B cell (primary cell): ENCODE measurements at regions not wholly inside any gene's neighbourhood (a gene's known extent, or its start where the extent isn't known, plus 50 kb on each side); places are given as distances from the start of the nearest gene placed in this dataset.

ENCODE experiments used
- ATAC-seq: fragments of 200-7000 bp; cut with Tn5 transposase; one replicate; pipeline ENCODE4 v1.10.0; 2021; ENCODE audit warnings: low read depth, mild to moderate bottlenecking, moderate number of reproducible peaks, moderate library complexity
- CTCF ChIA-PET: fragments of 350-600 bp; sonication (Branson Sonifier 250); formaldehyde crosslinking; loops from one replicate; lab custom pipeline; 2021; ENCODE audit warnings: antibody characterized with exemption, inconsistent platforms; lab: Charles Lee
- POLR2A ChIA-PET: fragments of 350-600 bp; sonication (Branson Sonifier 250); formaldehyde crosslinking; loops from one replicate; lab custom pipeline; 2021; ENCODE audit warnings: antibody characterized with exemption; lab: Charles Lee
- DNase-seq: peaks from one replicate; pipeline ENCODE4 v3.0.0; 2013
- H2AFZ ChIP-seq: 2 replicates; pipeline ENCODE4 v1.6.1; 2012; ENCODE audit warnings: mild to moderate bottlenecking, low read depth, low read length; ENCODE audit not compliant: insufficient read depth, poor library complexity, severe bottlenecking
- H3K27ac ChIP-seq, 2 donors: 1 replicate in 1 of 2; 2 replicates in 1 of 2; pipeline ENCODE4 v1.5.1; 2012 to 2013; ENCODE audit warnings: low read length in 2 of 2, mild to moderate bottlenecking in 2 of 2, moderate library complexity in 1 of 2
- H3K27me3 ChIP-seq, 4 experiments: fragments of 200-600 bp in 1 of 4; sonication (generic) in 1 of 4; replicated peaks in 1 of 4; 1 replicate in 2 of 4; 2 replicates in 2 of 4; pipeline versions ENCODE4 v1.6.1 to v1.7.0; 2013 to 2016; ENCODE audit warnings: low read length in 3 of 4, mild to moderate bottlenecking in 2 of 4, mixed read lengths in 1 of 4, moderate library complexity in 1 of 4; ENCODE audit not compliant: insufficient read depth in 4 of 4, control insufficient read depth in 3 of 4; ENCODE audit errors: control extremely low read depth in 1 of 4
- H3K36me3 ChIP-seq, 2 experiments: replicated peaks in 1 of 2; 1 replicate in 1 of 2; 2 replicates in 1 of 2; pipeline versions ENCODE4 v1.6.1 to v1.7.1; 2013; ENCODE audit warnings: low read length in 1 of 2; ENCODE audit not compliant: insufficient read depth in 2 of 2, control insufficient read depth in 1 of 2; ENCODE audit errors: control extremely low read depth in 1 of 2, extremely low read depth in 1 of 2
- H3K4me1 ChIP-seq, 2 donors: fragments of 200-600 bp in 1 of 2; sonication (generic) in 1 of 2; 1 replicate in 1 of 2; 2 replicates in 1 of 2; pipeline versions ENCODE4 v1.5.1 to v1.6.1; 2013 to 2017; ENCODE audit warnings: low read length in 2 of 2; ENCODE audit not compliant: control insufficient read depth in 2 of 2, insufficient read depth in 2 of 2
- H3K4me2 ChIP-seq: replicated peaks from 2 replicates; pipeline ENCODE3; 2012; ENCODE audit warnings: mild to moderate bottlenecking, low read depth, low read length; ENCODE audit not compliant: poor library complexity, severe bottlenecking
- H3K4me3 ChIP-seq, 5 experiments: fragments of 200-600 bp in 1 of 5; sonication (generic) in 1 of 5; 1 replicate in 3 of 5; 2 replicates in 2 of 5; pipeline versions ENCODE4 v1.5.1 to v1.7.0; 2011 to 2016; ENCODE audit warnings: low read length in 4 of 5, mild to moderate bottlenecking in 4 of 5, low read depth in 2 of 5, control low read depth in 1 of 5, moderate library complexity in 1 of 5; ENCODE audit not compliant: insufficient read depth in 1 of 5; ENCODE audit errors: control extremely low read depth in 1 of 5, extremely low read depth in 1 of 5
- H3K79me2 ChIP-seq: fragments of 200-600 bp; sonication (generic); one replicate; pipeline ENCODE4 v1.6.0; 2016; ENCODE audit warnings: low read length; ENCODE audit not compliant: control insufficient read depth, insufficient read depth
- H3K9ac ChIP-seq: fragments of 200-600 bp; sonication (generic); 2 replicates; pipeline ENCODE4 v1.6.1; 2017; ENCODE audit warnings: mild to moderate bottlenecking, low read length, moderate library complexity
- H3K9me3 ChIP-seq, 3 donors: one replicate each; pipeline versions ENCODE4 v1.6.1 to v1.7.1; 2013; ENCODE audit warnings: low read length in 2 of 3; ENCODE audit not compliant: control insufficient read depth in 2 of 3, insufficient read depth in 1 of 3; ENCODE audit errors: control extremely low read depth in 1 of 3
- H4K20me1 ChIP-seq: 2 replicates; pipeline ENCODE4 v1.6.0; 2012; ENCODE audit warnings: mild to moderate bottlenecking, low read length; ENCODE audit not compliant: insufficient read depth, control insufficient read depth, poor library complexity, severe bottlenecking
- H3K27ac Mint-ChIP-seq: one replicate; pipeline ENCODE4 v1.8.0; 2021; ENCODE audit warnings: mixed read lengths
- H3K27me3 Mint-ChIP-seq: one replicate; pipeline ENCODE4 v1.8.0; 2021; ENCODE audit warnings: mixed read lengths
- H3K4me1 Mint-ChIP-seq: one replicate; pipeline ENCODE4 v1.8.0; 2021; ENCODE audit warnings: mixed read lengths
- H3K4me3 Mint-ChIP-seq: one replicate; pipeline ENCODE4 v1.8.0; 2021; ENCODE audit warnings: mixed read lengths
- H3K9me3 Mint-ChIP-seq: one replicate; pipeline ENCODE4 v1.8.0; 2022; ENCODE audit warnings: mixed read lengths; ENCODE audit not compliant: insufficient read depth
- EZH2 ChIP-seq: IDR thresholded peaks from 2 replicates; pipeline ENCODE4 v1.6.1; 2012; ENCODE audit warnings: borderline replicate concordance, low read depth, mild to moderate bottlenecking, moderate library complexity, low read length; ENCODE audit not compliant: insufficient read depth, poor library complexity, severe bottlenecking
- WGBS: methylation state at CpG from one replicate; pipeline ENCODE4 v1.1.5; 2013; ENCODE audit warnings: missing lambda C conversion rate; ENCODE audit not compliant: insufficient coverage; 5-methylcytosine and 5-hydroxymethylcytosine counted together
- intact Hi-C: fragments of 100-400 bp; cut with micrococcal nuclease; formaldehyde crosslinking; loops from one replicate; pipeline ENCODE4 v1.10.0; 2022
- TF ChIP-seq, protein P1 (sequence below): fragments of 200-600 bp; IDR thresholded peaks from one replicate; pipeline ENCODE4 v1.8.0; 2022; ENCODE audit warnings: antibody characterized with exemption, mild to moderate bottlenecking

DNA sequence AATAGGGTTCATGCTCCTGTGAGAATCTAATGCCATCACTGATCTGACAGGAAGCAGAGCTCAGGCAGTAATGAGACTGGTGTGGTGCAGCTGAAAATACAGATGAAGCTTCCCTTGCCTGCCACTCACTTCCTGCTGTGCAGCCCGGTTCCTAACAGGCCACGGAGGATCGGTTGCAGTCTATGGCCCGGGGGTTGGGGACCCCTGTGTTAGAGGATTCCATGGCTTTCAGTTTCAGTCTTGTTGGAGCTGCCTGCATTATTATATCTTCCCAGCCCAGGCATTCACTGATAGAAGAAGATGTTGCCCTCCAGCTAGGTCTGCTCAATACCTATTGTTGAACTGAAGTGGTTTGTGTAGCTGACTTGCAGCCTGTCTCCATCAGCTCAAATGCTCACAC is 1298.8 kb downstream of the TYW1 start:
- H3K4me1 Mint-ChIP-seq, result no peaks in the 10 kb centered on the region
- peaks cover 5% of the 10 kb centered on the region for H3K9me3 Mint-ChIP-seq

DNA sequence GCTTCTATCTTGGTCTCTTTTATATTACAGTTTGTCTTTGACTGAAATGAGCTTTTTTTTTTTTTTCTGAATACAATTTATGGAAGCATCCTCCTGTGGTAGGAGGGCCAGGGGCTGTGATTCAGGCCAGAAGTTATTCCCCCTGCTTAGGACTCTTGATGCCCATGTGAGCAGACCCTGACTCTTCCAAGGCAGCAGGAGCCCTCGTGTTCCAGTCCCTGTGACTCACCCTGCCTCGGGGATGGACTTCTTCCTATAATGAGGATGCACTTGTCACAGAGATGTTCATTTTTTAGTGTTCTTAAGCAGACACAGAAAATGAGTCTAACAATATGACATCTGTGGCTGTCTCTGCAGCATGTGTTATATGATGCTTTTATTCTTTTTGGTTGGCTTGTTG is 1293.7 kb upstream of the AUTS2 start:
- H2AFZ ChIP-seq, result no peak overlapping the region
- H3K36me3 ChIP-seq, result no peaks in the 10 kb centered on the region
- ChIA-PET CTCF (no interaction called here), POLR2A (no interaction called here)
- H3K4me2 ChIP-seq, result no peak overlapping the region
- H3K4me3 ChIP-seq, result no peak overlapping the region
- no peaks in the 10 kb centered on the region for H3K4me1 ChIP-seq
- DNase-seq (no peak), ATAC-seq (no peak)
- Mint-ChIP-seq H3K27me3 (no peaks in the 10 kb centered on the region), H3K4me3 (no peak overlapping the region), H3K4me1 (no peaks in the 10 kb centered on the region), H3K9me3 (peaks cover 5% of the 10 kb centered on the region), H3K27ac (no peak overlapping the region)
- no peaks in the 10 kb centered on the region for H3K79me2 ChIP-seq
- no peak overlapping the region for H3K9ac ChIP-seq
- H3K27me3 ChIP-seq, result no peaks in the 10 kb centered on the region
- intact Hi-C loops, result no loop called here
- no peaks in the 10 kb centered on the region for H4K20me1 ChIP-seq
- peaks cover 0 to 3% (median 0%) of the 10 kb centered on the region in 3 donors for H3K9me3 ChIP-seq
- TF ChIP-seq, protein P1, sequence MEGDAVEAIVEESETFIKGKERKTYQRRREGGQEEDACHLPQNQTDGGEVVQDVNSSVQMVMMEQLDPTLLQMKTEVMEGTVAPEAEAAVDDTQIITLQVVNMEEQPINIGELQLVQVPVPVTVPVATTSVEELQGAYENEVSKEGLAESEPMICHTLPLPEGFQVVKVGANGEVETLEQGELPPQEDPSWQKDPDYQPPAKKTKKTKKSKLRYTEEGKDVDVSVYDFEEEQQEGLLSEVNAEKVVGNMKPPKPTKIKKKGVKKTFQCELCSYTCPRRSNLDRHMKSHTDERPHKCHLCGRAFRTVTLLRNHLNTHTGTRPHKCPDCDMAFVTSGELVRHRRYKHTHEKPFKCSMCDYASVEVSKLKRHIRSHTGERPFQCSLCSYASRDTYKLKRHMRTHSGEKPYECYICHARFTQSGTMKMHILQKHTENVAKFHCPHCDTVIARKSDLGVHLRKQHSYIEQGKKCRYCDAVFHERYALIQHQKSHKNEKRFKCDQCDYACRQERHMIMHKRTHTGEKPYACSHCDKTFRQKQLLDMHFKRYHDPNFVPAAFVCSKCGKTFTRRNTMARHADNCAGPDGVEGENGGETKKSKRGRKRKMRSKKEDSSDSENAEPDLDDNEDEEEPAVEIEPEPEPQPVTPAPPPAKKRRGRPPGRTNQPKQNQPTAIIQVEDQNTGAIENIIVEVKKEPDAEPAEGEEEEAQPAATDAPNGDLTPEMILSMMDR, result no peak
- no peak for TF ChIP-seq EZH2
- WGBS, result 68% methylated on average over 2 of the region's 2 CpGs
- no peak overlapping the region for H3K27ac ChIP-seq

More for the DNA sequence above, 1298.8 kb downstream of the TYW1 start:
- H3K27me3 Mint-ChIP-seq, result no peaks in the 10 kb centered on the region
- peaks cover 0 to 10% (median 3%) of the 10 kb centered on the region in 3 donors for H3K9me3 ChIP-seq
- H3K27ac ChIP-seq, result no peak overlapping the region
- DNase-seq (no peak), ATAC-seq (no peak)
- CTCF ChIA-PET, result no interaction called here
- POLR2A ChIA-PET, result no interaction called here
- no peak overlapping the region for H3K4me2 ChIP-seq
- WGBS, result 50% methylated on average over 4 of the region's 4 CpGs
- H3K4me3 Mint-ChIP-seq, result no peak overlapping the region
- no peaks in the 10 kb centered on the region for H4K20me1 ChIP-seq
- H3K27ac Mint-ChIP-seq, result no peak overlapping the region
- no peak overlapping the region for H3K9ac ChIP-seq
- intact Hi-C loops, result no loop called here
- no peaks in the 10 kb centered on the region for H3K27me3 ChIP-seq
- TF ChIP-seq EZH2, result no peak
- no peak overlapping the region for H3K4me3 ChIP-seq
- no peaks in the 10 kb centered on the region for H3K4me1 ChIP-seq
- no peak overlapping the region for H2AFZ ChIP-seq
- H3K79me2 ChIP-seq, result no peaks in the 10 kb centered on the region
- H3K36me3 ChIP-seq, result no peaks in the 10 kb centered on the region
